MCF 10A (cell line): ENCODE measurements at regions not wholly inside any gene's neighbourhood (a gene's known extent, or its start where the extent isn't known, plus 50 kb on each side); places are given as distances from the start of the nearest gene placed in this dataset.
"Not testable (repeated sequence)": the region's sequence is repeated elsewhere in the genome, so short reads cannot be mapped to it uniquely, and the experiment has no call there.

Experiments
- BruUV-seq: library from RNA; stranded (reverse); fragments of 400-500 nt; replicated peaks from 2 replicates; lab custom pipeline; 2021; lab: Mats Ljungman, UMichigan
- CTCF ChIA-PET: fragments of 300-600 bp; sonication (Branson Sonifier 250); formaldehyde crosslinking; extraction: SDS; loops from one replicate; lab custom pipeline; 2021; ENCODE audit warnings: antibody characterized with exemption, inconsistent platforms; lab: Yijun Ruan, JAX
- POLR2A ChIA-PET: fragments of 300-600, 350-650 bp; sonication (Branson Sonifier 250); formaldehyde crosslinking; extraction: SDS; loops from one replicate; lab custom pipeline; 2020; ENCODE audit warnings: antibody characterized with exemption, inconsistent platforms; lab: Yijun Ruan, JAX
- DNase-seq: peaks from one replicate; pipeline ENCODE4 v3.0.0-alpha.2; 2018; ENCODE audit not compliant: unreplicated experiment
- H3K27ac Mint-ChIP-seq: one replicate; pipeline ENCODE4 v1.8.0; 2022; ENCODE audit warnings: mild to moderate bottlenecking, low read depth, mixed read lengths; ENCODE audit not compliant: unreplicated experiment
- H3K27me3 Mint-ChIP-seq: one replicate; pipeline ENCODE4 v1.8.0; 2022; ENCODE audit warnings: mixed read lengths; ENCODE audit not compliant: insufficient read depth, unreplicated experiment
- H3K36me3 Mint-ChIP-seq: one replicate; pipeline ENCODE4 v1.8.0; 2022; ENCODE audit warnings: mild to moderate bottlenecking, moderate library complexity, mixed read lengths; ENCODE audit not compliant: insufficient read depth, unreplicated experiment
- H3K4me1 Mint-ChIP-seq: one replicate; pipeline ENCODE4 v1.8.0; 2022; ENCODE audit warnings: mixed read lengths; ENCODE audit not compliant: insufficient read depth, unreplicated experiment
- H3K4me3 Mint-ChIP-seq: one replicate; pipeline ENCODE4 v1.8.0; 2022; ENCODE audit warnings: mild to moderate bottlenecking, moderate library complexity, mixed read lengths; ENCODE audit not compliant: unreplicated experiment
- H3K9me3 Mint-ChIP-seq: one replicate; pipeline ENCODE4 v1.8.0; 2022; ENCODE audit warnings: mixed read lengths; ENCODE audit not compliant: unreplicated experiment
- intact Hi-C: fragments of 100-400 bp; cut with micrococcal nuclease; formaldehyde crosslinking; loops from 2 replicates; pipeline ENCODE4 v1.14.1; 2022

GRCh38 chr21:9647409-9647808, 874.0 kb upstream of the TPTE start:
- H3K9me3 Mint-ChIP-seq, result peaks cover 14% of the 10 kb centered on the region
- H3K4me3 Mint-ChIP-seq, BruUV-seq, POLR2A ChIA-PET, H3K27me3 Mint-ChIP-seq, H3K36me3 Mint-ChIP-seq, intact Hi-C loops, H3K27ac Mint-ChIP-seq, H3K4me1 Mint-ChIP-seq, DNase-seq, CTCF ChIA-PET: not testable (repeated sequence)

DNA sequence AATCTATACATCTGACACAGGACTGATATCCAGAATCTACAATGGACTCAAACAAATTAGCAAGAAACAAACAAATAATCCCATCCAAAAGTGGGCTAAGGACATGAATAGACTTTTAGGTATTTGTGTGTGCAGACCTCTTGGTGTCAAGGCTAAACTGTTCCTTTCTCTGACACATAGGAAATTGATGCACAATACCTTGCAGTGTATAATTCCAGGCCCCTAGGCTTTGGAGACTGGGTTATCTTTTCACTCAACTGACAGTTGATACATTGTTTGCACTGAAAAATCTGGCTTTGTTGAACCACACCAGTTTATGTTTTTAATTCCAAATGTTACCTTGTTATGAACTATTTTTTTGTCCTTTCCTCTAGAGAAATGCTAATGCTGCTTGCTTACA, 873.1 kb upstream of the TPTE start:
- H3K36me3 Mint-ChIP-seq, intact Hi-C loops, H3K27ac Mint-ChIP-seq, POLR2A ChIA-PET, DNase-seq, BruUV-seq, CTCF ChIA-PET, H3K27me3 Mint-ChIP-seq, H3K4me3 Mint-ChIP-seq, H3K4me1 Mint-ChIP-seq: not testable (repeated sequence)
- H3K9me3 Mint-ChIP-seq, result peaks cover 14% of the 10 kb centered on the region

- H3K9me3 Mint-ChIP-seq, result peaks cover 14% of the 10 kb centered on the region
- H3K4me1 Mint-ChIP-seq, POLR2A ChIA-PET, intact Hi-C loops, BruUV-seq, H3K27me3 Mint-ChIP-seq, CTCF ChIA-PET, H3K36me3 Mint-ChIP-seq, H3K27ac Mint-ChIP-seq, H3K4me3 Mint-ChIP-seq, DNase-seq: not testable (repeated sequence)
Observed at GRCh38 chr21:9648947-9649720, 872.2 kb upstream of the TPTE start.

DNA sequence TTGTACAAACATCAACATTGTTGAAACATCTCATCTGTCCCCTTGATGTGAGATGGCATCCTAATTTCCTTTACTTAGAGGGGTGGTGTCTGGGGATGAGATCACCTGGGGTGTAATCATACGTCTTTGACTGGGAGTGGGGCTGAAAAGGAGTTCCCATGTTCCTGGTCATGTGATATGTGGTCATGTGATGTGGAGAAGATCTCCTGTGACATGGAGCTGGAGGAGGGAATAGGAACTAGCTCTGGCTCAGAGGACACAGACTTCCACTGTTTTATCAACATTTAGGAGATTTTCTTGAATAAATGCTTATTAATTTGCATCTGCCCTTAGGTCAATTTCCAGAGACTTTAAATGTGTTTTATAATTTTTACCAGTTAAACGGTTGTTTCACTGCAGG, 868.6 kb upstream of the TPTE start:
- H3K36me3 Mint-ChIP-seq, H3K27ac Mint-ChIP-seq, POLR2A ChIA-PET, intact Hi-C loops, DNase-seq, H3K27me3 Mint-ChIP-seq, H3K4me3 Mint-ChIP-seq, BruUV-seq, CTCF ChIA-PET, H3K4me1 Mint-ChIP-seq, H3K9me3 Mint-ChIP-seq: not testable (repeated sequence)

DNA sequence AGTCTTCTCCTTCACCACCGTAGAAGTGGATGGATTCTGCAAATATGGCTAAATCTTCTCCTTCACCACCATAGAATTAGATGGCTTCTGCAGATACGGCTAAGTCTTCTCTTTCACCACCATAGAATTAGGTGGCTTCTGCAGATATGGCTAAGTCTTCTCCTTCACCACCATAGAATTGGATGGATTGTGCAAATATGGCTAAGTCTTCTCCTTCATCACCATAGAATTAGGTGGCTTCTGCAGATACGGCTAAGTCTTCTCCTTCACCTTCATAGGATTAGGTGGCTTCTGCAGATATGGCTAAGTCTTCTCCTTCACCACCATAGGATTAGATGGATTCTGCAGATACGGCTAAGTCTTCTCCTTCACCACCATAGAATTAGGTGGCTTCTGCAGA, 866.2 kb upstream of the TPTE start:
- DNase-seq, H3K27ac Mint-ChIP-seq, H3K4me3 Mint-ChIP-seq, H3K9me3 Mint-ChIP-seq, BruUV-seq, intact Hi-C loops, H3K4me1 Mint-ChIP-seq, POLR2A ChIA-PET, H3K36me3 Mint-ChIP-seq, H3K27me3 Mint-ChIP-seq: not testable (repeated sequence)
- CTCF ChIA-PET, result interaction anchor here (0.6 kb wide), 1 partner anchor 79 kb away, joined by 3 read pairs; no protein-coding TSS in a partner anchor

DNA sequence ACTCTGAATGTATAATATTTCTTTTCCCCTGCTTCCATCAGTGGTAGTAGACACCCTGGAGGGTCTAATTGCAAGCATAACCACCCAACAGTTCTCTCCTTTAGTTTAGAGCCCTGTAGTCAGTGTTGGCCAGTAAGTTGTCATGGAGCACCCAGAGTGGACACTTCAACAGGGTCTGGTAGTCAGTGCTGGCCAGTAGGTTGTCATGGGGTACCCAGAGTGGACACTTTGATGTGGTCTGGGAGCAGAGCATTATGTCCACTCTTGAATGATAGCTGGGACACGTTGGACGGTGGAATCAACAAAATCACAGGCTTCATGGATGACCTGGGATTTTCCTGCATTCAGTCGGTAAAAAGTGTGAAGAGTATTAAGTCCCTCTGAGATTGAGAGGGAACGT, 864.9 kb upstream of the TPTE start:
- POLR2A ChIA-PET, H3K9me3 Mint-ChIP-seq, H3K4me1 Mint-ChIP-seq, H3K27me3 Mint-ChIP-seq, BruUV-seq, DNase-seq, CTCF ChIA-PET, H3K36me3 Mint-ChIP-seq, intact Hi-C loops, H3K4me3 Mint-ChIP-seq, H3K27ac Mint-ChIP-seq: not testable (repeated sequence)

GRCh38 chr21:9657779-9658178, 863.6 kb upstream of the TPTE start:
- BruUV-seq, intact Hi-C loops, CTCF ChIA-PET, H3K27ac Mint-ChIP-seq, DNase-seq, POLR2A ChIA-PET, H3K9me3 Mint-ChIP-seq, H3K27me3 Mint-ChIP-seq, H3K4me1 Mint-ChIP-seq, H3K36me3 Mint-ChIP-seq, H3K4me3 Mint-ChIP-seq: not testable (repeated sequence)

GRCh38 chr21:9659877-9660276, 861.5 kb upstream of the TPTE start:
- H3K9me3 Mint-ChIP-seq, H3K27me3 Mint-ChIP-seq, BruUV-seq, H3K36me3 Mint-ChIP-seq, CTCF ChIA-PET, POLR2A ChIA-PET, H3K27ac Mint-ChIP-seq, H3K4me1 Mint-ChIP-seq, intact Hi-C loops, H3K4me3 Mint-ChIP-seq, DNase-seq: not testable (repeated sequence)

DNA sequence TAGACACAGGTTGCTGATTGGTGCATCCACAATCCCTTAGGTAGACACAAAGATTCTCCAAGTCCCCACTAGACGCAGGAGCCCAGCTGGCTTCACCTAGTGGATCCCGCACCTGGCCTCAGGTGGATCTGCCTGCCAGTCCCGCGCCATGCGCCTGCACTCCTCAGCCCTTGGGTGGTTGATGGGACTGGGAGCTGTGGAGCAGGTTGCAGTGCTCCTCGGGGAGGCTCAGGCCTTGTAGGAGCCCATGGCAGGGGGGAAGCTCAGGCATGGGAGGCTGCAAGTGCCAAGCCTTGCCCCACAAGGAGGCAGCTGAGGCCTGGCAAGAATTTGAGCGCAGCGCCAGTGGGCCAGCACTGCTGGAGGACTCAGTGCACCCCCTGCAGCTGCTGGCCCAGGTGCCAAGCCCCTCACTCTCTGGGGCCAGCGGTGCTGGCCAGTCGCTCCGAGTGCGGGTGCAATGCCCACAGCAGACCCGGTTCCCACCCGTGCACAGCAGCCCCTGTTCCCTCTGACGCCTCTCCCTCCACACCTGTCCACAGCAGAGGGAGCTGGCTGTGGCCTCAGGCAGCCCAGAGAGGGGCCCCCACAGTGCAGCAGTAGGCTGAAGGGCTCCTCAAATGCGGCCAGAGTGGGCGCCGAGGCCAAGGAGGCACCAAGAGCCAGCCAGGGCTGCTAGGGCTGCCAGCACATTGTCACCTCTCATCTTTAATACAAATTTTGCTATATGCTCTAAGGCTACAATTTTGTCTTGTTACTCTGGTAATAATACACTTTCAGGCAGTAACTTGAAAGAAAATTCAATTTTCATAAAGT, 857.3 kb upstream of the TPTE start:
- CTCF ChIA-PET, H3K4me3 Mint-ChIP-seq, POLR2A ChIA-PET, H3K27ac Mint-ChIP-seq, H3K27me3 Mint-ChIP-seq, H3K4me1 Mint-ChIP-seq, BruUV-seq, DNase-seq, H3K36me3 Mint-ChIP-seq, H3K9me3 Mint-ChIP-seq, intact Hi-C loops: not testable (repeated sequence)
